CD4-positive, alpha-beta T cell treated with Interleukin-6 at 100 ng/mL for 8 hours (primary cell): ENCODE measurements at regions not wholly inside any gene's neighbourhood (a gene's known extent, or its start where the extent isn't known, plus 50 kb on each side); places are given as distances from the start of the nearest gene placed in this dataset.

Source experiments
- DNase-seq: peaks from one replicate; pipeline ENCODE4 v3.0.0-alpha.2; 2020; ENCODE audit warnings: mixed read lengths, low spot score

DNA sequence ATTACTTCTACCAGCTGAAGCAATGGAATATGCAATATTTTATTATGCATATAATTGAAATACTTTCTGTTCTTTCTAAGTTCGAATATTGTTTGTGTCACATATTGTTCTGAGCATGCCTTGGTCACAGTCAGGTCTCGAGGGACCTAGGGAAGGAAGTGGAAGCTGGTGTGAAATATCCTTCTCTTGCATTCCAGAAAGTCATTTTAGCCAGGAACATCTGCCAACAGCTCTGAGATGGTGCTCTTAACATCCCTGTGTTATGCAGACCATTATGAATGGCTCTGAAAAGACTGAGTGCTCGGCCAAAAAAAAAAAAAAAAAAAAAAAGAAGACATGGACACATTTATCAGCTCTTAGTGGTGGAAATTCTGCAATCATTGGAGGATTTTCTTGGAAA is 132.7 kb upstream of the JAG1 start:
- DNase-seq = no peak

DNA sequence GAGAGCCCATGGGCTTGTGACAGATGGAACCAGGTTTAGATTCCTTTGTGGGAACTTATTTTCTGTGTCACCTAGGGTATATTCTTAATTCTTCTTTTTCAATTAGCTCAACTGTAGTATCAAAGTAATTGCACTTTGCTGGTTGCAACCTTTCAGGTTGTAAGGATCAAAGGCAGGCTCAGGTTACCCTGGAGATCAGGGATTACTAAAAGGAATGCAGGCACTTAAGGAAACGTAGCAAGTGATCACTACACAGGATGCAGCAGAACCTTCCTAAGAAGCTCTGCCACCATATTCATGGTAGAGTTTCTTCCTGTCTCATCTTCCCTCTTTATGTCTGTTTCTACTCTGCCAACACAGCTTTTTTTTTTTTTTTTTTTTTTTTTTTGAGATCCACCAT is 133.2 kb upstream of the JAG1 start:
- DNase-seq = no peak

DNA sequence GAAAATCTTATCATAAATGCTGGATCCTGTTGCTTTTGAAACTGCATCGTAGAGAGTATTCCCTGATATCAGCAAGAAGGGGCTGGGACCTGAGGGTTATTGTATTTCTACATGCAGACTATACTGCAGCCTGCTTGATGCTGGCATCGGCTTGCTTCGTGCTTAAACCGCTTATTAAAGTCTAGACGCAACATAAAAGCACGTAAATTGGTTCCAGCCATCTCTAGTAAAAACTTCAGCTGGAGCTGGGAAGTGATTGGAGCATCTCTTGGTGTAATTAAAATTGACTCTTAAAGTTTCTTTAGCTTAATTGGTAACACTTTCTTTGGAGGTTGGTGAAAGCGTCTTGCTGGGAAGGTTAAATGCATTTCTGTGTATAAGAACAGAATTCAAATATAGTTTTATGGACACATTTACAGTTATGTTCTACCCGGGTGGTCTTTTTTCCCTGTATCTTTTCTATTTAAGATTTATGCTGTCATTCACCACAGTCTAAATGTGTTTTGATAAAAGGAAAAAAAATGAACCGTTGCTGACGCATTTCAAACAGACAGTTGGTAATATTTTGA is 139.0 kb upstream of the JAG1 start:
- DNase-seq = no peak

DNA sequence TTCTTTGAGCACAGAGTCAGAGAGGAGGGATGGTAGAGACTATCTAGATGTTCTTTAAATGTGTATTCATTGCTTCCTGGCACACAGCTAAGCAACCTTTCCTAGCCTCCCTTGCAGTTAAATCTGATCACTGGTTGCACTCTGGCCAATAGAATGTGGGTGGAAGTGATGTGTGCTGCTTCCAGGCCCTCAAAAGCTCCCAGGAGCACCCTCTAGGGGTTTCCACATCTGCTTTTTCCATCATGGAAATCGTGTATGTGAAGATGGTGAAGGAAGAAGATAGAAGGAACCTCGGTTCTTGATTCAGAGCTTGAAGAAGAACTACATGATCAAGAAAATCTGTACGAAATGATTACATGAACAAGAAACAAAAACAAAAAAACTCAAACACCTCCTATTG is 149.8 kb upstream of the JAG1 start:
- no peak for DNase-seq

DNA sequence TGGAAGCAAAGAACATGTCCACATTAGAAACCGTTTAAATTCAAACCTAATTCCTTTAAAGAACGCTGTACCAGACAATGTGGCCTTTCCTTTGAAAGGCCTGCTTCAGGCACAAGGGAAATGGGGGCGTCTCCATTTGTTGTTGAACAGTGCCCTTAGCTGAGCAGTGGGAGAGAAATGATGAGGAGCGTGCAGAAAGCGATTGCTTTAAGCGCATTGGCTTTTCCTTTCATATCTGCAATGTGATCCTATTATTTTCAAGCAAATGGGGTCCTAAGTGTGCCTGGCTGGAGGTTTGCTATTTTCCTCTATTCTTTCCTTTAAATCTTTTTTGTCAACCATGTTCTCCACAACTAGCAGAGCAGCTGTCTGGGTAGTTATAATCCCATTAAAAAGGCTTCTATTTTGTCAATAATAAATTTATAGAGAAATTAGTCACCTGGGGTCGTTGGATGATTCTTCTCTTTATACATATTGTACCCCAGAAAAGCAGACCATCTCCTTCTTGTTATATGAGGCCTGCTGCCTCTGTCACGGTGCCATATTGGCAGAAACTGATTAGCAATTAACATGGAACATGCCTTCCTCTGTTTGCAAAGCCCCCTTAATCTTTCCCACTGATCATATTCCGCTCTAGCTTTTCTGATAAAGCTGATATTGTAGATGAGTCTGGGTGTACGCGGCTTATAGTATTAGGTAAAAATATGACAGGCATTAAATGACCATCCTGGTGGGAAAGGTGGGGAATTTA is 151.1 kb upstream of the JAG1 start:
- DNase-seq = no peak

DNA sequence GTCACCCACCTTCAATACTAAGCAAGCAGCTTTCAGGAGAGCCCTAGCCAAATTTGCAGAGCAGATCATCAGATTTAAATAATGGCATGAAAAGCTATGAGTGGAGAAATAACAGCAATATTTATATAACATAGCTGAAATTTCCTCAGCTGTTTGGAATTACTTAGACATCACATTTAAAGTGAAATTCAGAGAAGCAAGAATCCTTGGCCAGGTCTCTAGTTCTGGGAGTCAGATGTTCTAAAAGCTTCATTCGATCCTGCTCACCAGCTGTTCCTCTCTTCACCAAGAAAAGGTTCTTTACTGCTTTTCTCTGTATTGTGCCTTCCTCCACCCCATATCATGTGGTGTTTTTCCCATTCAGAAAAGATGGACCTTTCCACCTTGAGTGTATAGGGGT is 152.3 kb upstream of the JAG1 start:
- no peak for DNase-seq

DNA sequence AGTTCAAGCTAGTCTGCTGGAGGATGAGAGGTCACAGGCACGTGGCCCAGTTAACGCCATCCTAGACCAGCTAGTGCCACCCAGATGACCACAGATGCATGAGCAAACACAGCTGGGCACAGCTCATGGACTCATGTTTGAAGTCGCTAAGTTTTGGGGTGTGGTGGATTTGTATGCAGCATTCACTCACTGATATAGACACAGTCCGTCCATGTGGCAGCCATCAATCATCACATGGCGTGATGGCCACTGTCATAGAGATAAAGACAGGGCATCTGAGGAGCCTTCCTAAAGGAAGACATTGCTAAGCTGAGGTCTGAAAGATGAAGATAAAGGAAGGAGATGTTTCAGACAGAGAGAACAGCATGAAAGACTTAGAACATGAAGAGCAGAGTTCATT is 154.4 kb upstream of the JAG1 start:
- DNase-seq = no peak

DNA sequence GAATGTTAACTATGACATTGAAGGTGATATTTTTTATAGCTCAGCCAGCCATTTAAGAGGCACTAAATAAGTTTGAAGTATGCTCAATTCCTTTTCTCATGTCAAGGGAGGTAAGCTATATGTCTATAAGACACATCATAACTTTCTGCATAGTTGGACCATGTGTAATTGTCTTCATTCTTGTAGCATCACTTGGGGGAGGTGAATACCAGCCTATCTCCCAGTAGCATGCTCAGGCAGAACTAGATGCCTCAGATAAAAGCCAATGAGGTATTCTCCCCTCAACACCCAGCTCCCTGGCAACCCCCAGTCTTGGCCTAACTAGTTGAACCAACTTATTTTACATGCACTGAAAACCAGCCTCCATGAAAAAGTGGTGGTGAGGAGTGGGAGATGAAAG is 158.3 kb upstream of the JAG1 start:
- no peak for DNase-seq

DNA sequence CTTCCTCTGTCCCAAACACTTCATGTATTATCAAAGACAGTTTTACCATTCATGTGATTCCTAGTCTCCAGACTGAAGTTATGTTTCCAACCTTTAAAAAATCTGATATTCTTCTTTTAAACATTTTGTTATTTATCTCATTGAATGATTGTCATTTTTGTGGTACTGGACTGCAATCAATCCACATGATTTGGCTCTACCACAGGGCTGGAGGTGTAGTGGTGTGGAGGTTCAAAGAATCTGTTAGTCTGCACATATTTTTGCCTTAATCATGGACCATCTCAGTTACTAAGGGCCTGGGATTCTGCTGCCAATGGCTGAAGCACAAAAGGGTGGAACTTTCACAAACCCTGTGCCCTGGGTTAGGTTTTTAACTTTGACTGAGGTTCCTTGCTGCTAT is 164.1 kb upstream of the JAG1 start:
- DNase-seq = no peak

DNA sequence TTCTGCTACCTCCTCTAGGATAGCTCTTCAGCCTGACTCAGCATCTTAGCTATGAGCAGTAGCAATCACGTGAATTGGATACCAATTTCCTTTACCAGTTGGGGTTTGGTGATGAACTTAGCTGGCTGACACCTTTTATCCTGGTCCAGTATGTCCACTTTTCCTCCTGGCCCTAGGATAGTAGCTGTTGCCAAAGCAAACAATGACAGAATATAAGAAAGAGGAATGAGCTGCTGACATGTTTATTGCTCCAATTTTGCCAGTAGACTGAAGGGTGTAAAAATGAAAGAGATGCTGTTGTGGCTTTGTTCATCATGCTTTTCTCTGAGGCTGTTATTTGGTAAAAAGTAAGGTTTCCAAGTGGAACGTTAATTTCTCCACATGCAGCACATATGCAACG is 168.3 kb upstream of the JAG1 start:
- no peak for DNase-seq

DNA sequence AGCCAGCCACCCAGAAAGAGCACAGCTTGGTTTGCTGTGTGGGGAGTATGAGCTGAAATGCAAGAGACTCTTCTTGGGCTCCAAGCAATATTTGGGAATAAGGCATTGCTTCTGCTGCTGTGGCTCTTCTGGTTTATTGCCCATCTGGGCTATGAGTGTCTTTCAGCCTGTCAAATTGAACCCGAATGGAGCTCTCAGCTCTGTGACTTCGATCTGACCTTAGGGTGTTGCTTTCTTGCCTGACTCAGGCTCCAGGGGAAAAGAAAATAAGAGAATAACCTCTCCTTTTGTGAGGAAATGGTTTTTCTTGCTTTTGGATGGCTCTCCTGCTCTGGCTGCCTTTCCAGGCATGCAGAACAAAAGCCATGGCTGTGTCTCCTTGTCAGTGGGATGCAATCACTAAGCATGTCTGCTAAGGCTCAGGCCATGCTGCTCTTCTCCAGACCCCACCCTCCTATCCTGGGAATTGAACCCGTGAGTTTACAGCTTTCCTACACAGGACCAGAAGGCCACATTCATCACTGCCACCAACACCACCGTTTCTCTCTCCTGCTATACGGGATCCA is 169.4 kb upstream of the JAG1 start:
- no peak for DNase-seq

DNA sequence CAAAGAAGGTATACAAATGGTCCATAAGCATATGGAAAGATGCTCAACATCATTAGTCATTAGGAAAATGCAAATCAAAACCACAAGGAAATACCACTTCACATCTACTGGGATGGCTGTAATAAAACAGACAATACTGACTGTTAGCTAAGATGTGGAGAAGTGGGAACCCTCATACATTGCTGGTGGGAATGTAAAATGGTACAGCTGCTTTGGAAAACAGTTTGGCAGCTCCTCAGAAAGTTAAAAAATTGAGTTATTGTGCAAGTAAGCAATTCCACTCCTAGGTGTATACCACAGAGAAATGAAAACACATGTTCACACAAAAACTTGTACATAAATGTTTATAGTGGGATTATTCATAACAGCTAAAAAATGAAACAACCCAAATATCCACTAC is 173.0 kb upstream of the JAG1 start:
- no peak for DNase-seq

DNA sequence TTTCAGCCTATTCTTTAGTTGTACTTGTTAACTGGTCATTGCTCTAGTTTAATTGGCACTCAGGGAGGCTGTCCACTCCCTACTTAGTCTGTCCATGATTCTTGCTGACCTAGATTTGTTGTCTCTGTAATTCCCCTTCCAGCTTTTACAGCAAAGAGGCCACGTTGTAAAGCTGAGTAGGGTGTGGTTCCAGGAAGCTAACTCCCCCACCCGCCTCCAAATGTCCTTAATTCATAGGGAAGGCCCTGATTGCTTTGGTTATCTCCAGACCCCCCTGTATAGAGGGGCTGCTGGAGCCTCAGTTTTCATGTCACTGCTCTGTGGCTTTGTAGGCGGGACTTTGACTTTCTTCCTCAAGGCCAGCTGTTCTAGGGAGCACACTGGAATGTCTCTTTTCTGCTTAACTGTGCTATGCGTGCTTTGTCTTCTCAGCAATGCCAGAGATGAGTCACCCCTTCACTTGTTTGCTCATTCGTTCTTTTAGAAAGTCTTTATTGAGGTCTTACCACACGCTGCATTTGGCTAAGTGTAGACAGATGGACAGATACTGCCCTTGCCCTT is 175.1 kb upstream of the JAG1 start:
- no peak for DNase-seq

DNA sequence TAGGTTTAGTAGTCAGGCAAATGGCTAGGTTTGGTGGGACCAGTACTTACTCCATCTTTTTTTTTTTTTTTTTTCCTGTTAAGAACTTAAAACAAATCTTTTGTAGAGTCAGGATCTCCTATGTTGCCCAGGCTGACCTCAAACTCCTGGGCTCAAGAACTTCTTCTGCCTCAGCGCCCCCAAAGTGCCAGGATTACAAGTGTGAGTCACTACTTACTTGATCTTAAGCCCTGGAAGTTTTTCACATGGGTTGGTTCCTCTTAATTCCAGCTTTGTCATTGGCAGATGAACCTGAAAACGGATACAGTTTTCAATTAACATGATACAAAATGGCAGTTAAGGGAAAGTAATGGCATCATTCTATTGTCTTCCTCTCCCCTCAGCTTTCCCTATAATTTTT is 179.4 kb upstream of the JAG1 start:
- no peak for DNase-seq

DNA sequence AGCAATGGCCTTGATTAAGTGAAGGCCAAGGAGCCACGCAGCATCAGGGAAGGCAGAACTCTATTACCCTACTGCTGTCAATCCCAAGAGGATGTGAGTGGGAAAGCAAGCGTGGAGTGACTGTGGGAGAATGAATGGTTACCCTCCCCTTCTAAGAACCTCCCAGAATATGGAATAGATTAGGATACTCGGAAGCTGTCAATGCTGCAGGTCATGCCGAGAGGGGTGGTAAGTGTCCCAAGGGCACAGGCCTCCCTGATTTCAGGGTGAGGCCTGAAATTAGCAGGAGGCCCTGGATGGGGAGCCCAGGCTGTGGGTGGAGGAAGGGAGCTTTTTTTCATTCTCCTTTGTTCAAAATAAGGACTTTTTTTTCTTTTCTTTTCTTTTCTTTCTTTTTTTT is 179.9 kb upstream of the JAG1 start:
- no peak for DNase-seq

DNA sequence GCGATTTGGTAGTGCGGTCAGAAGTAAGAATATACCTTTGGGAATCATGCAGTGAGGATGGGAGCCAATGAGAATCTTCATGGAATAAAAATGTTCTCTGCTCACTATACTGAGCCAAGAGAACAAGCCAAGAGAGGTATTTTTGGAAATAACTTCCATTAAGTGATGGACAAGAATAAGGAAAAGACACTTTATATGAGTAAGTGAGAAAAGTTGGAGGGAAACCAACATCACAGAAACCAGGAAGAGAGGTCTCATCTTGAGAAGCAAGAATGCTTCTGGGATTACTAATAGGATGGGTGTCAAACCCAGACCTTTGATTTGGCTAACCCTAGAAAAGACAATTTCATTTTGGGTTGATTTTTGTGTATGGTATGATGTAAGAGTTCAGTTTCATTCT is 181.2 kb upstream of the JAG1 start:
- DNase-seq = no peak

DNA sequence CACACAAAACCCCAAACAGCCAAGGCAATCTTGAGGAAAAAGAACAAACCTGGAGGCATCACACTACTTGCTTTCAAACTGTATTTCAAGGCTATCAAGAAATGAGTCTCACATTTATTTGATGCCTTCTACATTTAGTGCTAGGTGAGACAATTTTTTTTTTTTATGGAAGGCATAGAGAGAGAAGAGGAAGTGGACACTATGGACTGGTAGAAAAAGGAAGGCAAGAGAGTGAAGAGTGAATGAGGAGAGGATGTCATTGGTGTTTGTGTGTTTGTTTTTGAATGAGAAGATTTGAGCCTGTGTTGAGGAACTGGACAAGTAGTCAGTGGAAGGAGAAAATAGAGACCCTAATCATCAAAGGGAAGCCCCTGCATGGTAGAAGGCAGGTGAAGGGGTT is 182.0 kb upstream of the JAG1 start:
- DNase-seq = no peak

DNA sequence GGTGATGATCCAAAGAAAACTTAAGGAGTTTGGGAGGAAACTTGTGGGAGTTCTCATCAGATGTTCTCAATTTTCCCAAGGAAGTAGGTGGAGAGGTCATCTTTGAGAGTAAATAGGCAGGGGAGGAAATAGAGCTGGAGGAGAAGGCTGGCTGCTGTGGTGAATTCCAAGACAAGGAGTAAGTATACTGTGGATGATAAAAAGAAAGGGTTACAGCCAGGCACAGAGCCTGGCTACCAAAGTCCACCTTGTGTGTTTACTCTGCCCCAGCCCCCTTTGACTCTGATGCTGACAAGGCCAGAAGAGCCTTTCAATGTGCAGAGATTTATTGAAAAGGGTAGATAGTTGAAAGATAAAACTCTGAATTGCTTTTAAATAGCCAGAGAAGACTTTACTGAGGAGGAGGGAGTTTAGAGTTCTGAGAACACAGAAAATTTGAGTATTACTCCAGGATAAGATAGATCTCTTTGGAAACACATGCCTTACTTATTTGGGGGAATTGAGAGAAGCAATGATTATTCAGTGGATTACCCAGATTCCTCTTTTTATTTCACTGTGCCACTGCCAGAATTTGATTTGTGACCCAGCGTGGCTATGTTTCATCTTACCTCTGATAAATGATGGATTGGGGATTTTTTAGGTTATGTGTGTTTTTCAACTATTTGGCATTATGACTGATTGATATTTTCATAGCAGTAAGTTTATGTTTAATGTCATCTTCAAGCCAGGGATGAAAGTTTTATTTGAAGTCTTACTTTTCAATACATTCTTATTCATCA is 182.6 kb upstream of the JAG1 start:
- no peak for DNase-seq

DNA sequence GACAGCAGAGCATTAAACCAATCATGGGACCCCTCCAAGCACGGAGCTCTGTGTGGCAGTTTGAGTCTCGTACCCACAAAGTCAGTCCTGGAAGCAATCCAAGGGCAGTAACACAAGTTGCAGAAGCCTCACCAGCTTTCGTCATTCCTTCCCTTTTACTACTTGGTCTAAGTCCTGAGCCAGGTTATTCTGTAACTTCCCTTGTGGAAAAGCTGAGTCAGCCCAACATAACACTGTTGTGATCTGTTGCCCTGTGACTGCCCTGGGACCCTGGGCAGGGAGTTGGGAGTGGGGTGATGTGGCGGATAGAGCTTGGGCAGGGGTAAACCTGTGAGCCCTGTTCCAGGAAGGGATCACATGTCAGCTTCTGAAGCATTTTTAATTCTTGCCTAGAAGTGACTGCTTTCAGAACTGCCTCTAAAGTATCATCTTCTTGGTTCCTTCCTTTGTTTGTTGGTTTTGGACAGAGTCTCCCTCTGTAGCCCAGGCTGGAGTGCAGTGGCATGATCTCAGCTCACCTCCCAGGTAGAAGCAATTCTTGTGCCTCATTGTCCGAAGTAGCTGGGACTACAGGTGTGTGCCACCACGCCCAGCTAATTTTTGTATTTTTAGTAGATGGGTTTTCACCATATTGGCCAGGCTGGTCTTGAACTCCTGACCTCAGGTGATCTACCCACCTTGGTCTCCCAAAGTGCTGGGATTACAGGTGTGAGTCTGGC is 183.7 kb upstream of the JAG1 start:
- DNase-seq = no peak

DNA sequence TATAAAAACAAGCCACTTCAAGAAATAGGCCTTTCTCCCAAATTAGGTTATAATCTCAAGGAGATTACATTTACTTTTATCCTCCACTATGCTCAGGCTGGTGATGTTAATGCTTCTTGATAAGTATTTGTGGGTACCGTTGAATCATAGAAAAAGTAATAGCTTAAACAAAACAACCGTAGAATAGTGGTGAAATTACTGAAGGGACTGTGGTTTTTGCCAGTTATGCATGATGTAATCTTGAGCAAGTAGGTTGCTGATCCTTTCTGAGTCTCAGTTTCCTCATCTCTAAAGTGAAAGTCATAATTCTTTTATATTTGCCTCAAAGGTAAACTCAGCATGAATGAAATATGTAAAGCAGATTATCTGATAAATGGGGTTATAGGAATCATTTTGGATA is 187.3 kb upstream of the JAG1 start:
- no peak for DNase-seq

DNA sequence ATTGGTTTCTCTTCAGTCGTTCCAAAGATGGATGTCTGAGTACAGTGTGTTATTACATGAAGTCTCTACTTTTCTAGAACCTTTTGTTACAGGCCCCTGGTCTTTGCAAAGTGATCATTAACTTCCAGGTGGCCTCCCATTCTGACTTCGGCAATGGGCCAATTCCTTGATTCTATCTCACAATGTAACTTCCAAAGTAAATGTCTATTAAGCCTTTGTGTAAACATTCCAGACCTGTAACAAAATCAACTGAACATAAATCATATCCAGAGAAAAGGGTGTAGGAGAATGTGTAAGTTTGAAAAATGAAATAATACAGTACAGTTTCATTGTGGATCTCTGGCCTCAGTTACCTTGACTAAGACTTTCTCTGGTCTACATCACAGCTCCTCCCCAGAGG is 187.8 kb upstream of the JAG1 start:
- no peak for DNase-seq

DNA sequence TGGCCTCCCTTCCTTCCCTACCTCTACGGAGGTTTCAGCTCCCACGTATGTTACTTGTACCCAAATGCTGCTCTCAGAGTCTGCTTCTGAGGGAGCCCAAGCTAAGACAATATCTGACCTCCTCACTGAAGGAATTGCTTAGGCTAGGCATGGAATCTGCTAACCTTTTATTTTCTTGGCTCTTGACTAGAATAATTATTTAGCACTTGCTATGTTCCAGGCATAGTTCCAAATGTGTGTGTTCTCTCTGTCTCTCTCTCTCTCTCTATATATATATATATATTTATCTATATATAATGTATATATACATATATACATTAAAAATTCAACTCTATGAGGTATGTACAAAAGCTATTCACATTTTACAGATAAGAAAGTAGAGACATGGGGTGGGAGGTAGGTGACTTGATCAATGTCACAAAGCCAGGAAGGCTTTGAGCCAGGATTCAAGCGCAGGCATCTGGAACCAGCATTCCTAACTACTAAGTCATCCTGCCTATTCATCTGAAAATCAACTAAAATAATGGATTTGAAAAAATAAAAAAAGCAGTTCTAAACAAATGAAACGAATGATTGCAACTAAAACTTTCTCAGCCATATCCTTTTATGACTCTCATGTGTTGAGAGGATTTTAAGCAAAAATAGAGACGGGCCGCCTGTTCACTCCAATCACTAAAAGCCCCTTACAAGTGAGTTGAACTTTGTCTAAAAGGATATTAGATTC is 189.7 kb upstream of the JAG1 start:
- no peak for DNase-seq
